ENCODE measurements at regions not wholly inside any gene's neighbourhood (a gene's known extent, or its start where the extent isn't known, plus 50 kb on each side); places are given as distances from the start of the nearest gene placed in this dataset.
"Not testable (repeated sequence)": the region's sequence is repeated elsewhere in the genome, so short reads cannot be mapped to it uniquely, and the experiment has no call there.

DNA sequence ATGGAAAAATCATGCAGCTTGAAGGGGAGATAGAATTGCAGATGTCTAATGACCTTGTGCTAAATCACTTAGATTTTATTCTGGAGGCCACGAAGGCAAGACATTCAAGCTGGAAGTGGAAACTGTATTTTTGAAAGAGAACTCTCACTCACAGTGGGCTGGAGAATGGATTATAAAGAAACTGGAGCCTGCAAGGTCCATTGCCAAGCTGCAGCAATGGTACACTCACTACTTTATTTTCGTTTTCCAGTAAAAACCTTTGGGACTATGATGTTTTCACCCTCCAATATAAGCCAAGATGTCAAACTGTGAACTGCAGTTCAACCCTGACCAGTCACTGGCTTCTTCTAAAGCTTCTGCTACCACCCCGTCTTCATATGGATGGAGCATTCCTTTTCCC, 62.0 kb downstream of the SKIDA1 start:
- no peak for DNase-seq

DNA sequence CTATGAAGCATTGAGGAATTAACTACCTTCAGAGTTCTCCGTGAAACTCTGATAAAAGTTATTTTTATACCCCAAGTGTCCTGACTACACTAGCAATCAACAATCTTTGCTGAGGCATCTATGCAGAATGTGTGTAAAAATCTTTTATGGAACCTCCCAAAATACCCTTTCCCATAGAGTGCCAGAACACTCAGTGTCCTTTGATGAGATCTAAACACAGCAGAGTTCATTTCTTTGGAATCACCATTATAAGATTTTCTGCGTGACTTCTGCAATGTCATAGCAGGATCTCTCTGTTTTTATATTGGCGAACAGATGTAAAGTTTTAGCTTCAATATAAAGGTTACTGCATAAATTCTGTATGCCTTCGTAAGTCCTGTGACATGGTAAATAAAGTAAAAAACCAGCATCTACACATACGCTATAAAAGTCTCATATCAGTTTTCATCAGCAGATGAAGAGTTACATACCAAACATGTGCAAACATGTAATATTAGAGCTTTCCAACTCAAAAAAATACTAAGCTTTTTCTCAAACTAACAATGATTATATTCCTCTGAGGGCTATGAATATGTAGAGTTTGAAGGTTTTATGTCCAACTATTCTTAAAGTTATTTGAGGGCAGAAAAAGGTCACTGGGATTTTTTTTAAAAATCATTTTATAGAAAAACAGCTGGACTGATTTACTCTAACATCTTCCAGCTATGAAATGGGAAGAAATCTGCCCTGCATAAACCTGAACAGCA, 67.2 kb downstream of the SKIDA1 start:
- no peak for DNase-seq

DNA sequence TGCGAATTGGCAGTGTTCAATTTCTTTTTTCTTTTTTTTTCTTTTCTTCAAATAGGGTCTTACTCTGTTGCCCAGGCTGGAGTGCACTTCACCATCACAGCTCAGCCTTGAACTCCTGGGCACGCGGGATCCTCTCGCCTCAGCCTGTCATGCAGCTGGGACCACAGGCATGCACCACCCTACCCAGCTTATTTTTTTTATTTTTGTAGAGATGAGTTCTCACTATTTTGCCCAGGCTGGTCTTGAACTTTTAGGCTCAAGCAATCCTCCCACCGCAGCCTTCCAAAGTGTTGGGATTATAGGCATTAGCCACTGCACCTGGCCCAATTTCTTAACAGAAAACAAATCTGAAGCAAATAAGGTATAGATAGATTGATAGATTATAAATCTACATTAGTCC, 69.3 kb downstream of the SKIDA1 start:
- DNase-seq, result no peak

DNA sequence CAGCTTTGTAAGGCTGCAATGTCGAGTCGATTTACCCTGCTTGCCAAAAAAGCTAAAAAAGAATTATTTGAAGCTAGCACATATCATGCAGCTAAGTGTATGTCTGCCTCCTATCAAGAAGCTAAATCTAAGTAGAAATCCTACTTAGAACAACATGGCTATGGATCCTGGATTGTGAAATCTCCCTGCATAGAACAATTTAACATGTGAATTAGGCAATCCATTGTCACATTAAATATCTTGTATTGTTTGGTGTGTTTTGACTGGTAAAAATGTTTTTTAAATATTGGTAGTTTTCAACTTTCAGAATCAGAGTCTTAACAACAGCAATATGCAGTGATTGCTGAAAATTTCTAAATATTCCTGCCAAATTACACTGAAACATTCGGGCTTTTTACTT, 73.3 kb downstream of the SKIDA1 start:
- no peak for DNase-seq

DNA sequence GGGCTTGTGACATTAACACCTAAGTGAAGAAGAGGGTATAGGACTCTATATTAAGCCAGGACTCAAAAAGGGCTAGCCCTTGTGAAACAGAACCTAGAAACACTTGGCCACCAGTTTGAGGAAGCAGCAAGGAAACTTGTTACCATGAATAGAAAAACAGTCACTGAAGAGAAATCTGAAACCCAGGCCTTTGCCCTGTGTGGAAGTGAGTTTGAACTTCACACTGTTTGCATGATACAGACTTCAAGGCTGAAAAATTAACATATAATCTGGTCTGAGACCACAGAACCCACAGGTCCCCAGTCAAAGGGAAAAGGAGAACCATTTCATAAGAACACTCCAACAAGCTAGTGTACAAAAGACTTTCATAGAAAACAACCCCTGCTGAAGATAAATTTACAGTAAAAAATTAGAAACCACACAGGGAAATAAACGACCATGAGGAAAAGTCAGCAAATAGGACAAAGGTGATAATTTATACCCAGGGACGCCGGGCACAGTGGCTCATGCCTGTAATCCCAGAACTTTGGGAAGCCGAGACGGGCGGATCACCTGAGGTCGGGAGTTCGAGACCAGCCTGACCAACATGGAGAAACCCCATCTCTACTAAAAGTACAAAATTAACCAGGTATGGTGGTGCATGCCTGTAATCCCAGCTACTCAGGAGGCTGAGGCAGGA, 76.1 kb downstream of the SKIDA1 start:
- no peak for DNase-seq

DNA sequence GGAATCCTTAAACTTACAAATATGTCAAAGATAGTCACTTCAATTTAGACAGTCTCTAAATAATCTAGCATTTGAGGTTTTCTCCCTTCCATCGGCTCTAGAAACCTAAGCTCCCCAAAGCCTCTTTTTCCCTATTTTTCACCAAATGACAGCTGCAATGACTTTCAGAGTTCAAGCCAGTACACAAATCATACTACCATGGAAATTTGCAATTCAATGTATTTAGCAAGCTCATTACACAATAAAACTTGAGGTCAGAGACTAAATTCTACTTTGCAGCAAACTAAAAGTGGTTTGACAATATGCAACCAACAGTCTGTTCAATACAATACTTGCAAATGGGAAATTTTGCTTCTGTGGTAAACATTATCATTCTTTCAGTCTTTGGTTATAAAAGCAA, 80.3 kb downstream of the SKIDA1 start:
- no peak for DNase-seq

DNA sequence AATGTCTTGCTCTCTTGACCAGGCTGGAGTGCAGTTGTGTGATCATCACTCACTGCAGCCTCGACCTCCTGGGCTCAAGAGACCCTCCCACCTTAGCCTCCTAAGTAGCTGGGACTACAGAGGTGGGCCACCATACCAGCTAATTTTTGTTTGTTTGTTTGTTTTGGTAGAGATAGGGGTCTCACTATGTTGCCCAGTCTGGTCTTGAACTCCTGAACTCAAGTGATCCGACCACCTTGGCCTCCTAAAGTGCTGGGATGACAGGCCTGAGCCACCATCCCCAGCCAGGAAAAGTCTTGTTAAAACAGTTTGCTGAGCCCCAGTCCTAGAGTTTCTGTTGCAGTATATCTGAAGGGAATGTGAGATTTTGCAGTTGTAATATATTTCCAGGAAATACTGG, 83.9 kb downstream of the SKIDA1 start:
- DNase-seq, result no peak

DNA sequence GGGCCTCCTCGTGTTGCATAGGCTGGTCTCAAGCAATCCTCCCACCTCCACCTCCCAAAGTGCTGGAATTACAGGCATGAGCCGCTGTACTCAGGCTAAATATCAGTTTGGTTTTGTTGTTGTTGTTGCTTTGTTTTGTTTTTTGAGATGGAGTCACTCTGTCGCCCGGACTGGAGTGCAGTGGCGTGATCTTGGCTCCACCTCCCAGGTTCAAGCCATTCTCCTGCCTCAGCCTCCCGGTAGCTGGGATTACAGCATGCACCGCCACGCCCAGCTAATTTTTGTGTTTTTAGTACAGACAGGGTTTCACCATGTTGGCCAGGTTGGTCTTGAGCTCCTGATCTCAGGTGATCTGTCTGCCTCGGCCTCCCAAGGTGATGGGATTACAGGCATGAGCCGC, 86.6 kb downstream of the SKIDA1 start:
- not testable (repeated sequence) for DNase-seq

DNA sequence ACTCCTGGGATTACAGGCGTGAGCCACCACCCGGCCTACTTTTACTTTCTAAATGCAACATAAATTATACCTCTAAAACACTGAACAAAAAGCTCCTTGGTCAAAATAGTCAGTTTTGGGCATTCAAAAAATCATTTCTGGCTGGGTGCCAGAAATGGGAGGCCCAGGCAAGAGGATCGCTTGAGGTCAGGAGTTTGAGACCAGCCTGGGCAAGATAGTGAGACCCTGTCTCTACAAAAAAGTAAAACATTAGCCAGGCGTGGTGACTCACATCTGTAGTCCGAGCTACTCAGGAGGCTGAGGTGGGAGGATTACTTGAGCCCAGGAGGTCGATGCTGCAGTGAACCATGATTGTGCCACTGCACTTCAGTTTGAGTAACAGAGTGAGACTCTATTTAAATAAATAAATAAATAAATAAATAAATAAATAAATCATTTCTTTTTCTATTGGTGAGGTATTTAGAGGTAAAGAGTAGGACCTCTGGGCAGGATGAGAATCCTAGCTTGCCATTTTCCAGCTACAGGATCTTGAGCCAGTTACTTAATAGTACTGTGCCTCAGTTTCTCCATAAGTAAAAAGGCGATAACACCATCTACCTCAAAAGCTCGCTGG, 87.6 kb downstream of the SKIDA1 start:
- DNase-seq, result no peak

DNA sequence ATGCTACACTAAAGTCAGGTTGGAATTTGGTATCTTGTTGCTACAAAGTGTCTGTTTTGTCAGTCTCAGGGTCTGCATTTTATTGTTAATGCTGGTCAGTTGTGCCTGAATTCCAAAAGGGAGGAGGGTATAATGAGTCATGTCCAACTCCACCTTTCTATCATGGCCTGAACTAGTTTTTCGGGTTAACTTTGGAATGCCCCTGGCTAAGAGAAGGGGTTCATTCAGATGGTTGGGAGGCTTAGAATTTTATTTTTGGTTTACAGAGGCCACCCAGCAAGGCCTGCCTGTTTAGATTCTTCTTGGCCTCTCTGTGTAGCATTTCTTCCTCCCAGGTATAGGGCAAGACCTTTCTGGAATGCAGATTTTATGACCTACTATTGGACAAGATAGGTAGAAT, 93.2 kb downstream of the SKIDA1 start:
- DNase-seq, result no peak

DNA sequence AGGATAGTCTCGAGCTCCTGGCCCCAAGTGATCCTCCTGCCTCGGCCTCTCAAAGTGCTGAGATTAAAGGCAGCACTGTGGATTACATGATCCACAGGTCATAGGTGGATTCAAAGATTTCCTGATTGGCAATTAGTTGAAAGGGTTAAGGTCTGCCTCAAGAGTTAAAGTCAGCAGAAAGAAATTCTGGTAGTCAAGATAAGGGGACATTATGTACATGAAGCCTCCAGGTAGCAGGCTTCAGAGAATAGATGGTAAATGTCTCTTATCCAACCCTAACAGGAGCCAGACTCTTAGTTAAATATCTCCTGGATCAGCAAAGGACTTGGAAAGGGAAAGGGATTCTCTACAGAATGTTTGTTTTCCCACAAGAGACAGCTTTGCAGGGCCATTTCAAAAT, 93.7 kb downstream of the SKIDA1 start:
- no peak for DNase-seq

DNA sequence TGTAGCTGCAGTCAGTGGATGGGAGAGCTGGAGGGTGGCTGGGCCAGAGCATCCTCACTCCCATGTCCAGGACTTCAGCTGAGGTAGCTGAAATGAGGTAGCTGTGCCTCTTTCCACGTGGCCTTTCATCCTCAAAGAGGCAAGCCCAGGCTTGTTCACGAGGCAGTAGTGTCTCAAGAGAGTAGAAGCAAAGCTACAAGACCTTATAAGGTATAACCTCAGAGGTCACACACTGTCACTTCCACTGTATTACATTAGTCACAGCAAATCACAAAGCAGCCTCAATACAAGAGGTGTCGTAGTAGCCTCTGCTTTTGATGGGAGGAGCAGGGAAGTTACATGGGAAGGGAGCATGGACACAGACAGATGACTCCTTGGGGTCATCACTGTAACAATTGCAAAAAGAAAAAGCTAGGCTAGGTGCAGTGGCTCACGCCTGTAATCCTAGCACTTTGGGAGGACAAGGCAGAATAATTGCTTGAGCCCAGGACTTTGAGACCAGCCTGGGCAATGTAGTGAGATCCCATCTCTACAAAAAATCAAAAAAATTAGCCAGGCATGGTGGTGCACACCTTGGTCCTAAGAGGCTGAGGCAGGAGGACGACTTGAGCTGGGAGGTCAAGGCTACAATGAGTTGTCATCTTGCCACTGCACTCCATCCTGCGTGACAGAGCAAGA, 97.5 kb downstream of the SKIDA1 start:
- DNase-seq, result no peak

DNA sequence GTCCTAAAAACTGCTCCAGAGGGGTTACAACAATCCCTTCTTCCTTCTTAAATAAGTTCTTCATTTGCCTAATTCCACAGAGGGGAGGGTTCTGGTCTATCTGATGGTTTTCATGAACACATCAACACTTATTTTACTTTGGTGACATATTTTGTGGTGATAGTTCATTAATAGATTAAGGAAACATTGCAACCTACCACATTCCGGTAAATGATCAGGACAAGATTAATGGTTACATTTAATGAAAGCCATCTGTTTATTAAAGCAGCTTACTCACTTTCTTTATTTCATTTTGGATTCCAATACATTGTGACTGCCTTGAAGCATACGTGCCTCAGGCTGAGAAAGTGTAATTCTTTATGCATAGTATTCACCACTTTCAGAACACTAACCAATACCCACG, 101.0 kb downstream of the SKIDA1 start:
- DNase-seq, result no peak

DNA sequence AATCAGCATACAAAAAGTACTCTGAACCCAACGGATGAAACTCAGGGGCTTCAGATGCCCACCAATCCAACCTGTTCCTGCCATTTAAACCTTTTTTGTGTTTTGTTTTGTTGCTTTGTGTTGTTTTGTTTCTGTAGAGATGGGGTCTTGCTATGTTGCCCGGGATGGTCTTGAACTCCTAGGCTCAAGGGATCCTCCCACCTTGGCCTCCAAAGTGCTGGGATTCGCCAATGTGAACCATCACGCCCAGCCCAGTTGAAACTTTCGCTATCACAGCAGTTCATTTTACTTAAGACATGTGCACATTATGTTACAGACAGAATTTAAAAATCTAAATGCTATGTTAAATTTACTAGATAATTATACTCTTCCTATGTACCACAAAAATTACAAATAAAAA, 101.6 kb downstream of the SKIDA1 start:
- DNase-seq, result no peak

DNA sequence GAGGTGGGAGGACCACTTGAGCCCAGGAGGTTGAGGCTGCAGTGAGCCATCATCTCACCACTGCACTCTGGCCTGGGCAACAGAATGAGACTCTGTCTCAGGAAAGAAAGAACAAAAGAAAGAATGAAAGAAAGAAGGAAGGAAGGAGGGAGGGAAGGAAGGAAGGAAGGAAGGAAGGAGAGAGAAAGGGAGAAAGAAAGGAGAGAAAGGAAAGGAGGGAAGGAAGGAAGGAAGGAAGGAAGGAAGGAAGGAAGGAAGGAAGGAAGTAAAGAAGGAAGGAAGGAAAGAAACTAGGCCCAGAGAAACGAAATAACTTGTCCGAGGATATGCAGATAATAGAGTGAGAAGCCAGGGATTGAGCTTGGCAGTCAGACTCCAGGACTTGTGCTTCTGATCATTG, 102.1 kb downstream of the SKIDA1 start:
- no peak for DNase-seq

DNA sequence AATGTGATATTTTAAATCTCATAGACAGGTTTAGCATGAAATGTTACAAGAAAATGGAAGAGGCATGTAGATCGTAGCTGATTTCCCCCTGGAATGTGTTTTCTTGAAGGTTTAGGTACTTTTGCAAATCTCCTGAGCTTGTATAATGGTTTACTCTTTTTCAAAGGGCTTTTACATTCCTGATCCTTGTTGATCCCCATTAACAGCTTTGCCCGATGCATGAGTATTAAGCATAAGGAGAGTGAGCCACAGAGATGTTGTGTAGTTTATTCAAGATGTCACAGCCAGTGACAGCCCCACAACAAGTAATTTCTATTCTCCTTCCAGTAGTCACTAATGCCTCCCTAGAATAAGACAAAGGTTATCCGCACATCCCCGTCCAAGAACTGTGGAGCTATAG, 103.7 kb downstream of the SKIDA1 start:
- no peak for DNase-seq

DNA sequence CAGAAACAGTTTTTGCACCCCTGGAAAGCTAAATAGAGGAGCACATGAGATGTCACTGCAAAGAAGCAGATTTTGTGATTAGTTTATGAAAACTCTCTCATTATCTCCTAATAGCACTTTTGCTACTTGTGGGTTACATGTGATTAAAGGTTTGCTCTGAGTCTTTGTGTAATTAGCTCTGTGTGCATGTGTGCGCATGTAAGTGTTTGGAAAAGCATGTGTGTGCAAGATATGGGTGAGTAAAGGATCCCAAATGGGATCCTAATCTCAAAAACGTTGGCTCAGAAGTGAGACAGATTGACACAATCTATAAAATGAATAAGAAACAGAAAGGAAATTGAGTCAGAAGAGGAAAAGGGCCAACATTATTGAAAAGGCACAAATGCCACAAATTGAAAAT, 104.5 kb downstream of the SKIDA1 start:
- no peak for DNase-seq

DNA sequence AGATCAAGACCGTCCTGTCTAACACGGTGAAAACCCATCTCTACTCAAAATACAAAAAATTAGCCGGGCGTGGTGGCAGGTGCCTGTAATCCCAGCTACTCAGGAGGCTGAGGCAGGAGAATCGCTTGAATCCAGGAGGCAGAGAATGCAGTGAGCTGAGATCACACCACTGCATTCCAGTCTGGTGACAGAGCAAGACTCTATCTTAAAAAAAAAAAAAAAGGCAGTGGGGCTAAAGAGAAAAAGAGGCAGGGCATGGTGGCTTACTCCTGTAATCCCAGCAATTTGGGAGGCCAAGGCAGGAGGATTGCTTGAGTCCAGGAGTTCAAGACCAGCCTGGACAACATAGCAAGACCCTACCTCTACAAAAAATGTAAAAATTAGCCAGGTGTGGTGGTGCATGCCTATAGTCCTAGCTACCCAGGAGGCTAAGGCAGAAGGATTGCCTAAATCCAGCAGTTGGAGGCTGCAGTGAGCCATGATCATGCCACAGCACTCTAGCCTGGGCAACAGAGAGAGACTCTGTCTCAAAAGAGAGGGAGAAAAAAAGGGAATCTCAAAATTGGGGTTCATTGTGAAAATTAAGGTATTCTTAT, 106.4 kb downstream of the SKIDA1 start:
- not testable (repeated sequence) for DNase-seq

DNA sequence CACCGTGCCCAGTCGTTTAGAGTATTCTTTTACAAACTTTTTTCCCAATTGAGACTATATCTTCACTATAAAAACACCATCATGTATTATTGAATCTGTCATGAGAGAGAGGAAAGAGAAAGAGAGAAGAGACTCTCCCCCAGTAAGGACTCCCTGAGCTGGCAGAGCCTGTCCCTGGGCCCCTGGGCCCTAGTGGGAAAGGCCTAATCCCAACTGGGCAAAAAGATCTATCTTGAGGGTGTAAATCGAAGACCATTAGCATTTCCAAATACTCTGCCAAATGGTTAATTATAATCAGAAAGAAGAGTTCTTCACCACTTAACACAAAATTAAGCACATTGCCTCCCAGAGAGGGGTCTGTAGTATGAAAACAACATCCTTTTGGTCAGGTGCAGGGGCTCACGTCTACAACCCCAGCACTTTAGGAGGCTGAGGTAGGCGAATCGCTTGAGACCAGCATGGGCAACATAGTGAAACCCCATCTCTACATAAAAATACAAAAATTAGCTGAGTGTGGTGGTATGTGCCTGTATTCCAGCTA, 108.2 kb downstream of the SKIDA1 start:
- DNase-seq, result no peak

DNA sequence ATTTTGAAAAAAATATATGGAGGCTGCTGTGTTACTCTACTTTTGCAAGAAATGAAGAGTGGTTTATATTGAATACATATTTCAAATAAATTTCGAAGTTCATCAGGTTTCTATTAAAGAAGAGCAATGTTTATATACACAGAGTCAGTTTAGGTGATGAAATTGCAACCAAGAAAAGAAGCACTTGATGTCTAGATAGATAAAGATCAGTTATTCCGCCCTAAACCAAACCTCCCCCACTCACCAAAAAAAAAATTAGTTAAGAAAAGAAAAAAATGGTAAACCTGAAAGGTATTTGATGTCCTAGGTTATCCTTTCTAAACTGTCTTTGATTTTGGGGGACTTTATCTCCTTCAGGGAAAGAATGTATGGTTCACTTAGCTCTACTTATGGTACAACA, 111.8 kb downstream of the SKIDA1 start:
- no peak for DNase-seq

DNA sequence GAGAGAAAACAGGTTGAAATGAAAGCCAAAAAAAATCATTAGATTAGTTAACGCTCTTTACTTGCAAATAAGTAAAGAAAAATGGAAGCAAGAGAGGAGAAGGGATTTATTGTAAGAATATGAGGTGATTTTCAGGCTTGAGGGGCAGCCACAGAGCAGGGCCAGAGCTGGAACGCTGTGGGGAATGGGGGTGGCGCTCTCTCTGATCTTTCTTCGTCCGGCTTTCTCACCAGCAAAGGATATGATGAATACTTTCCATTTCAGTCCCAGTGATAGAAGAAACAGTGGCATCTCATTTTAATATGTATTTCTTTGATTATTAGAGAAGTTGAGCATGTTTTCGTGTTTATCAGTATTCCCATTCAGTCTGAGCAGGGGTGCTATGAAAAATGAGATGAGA, 112.2 kb downstream of the SKIDA1 start:
- no peak for DNase-seq

DNA sequence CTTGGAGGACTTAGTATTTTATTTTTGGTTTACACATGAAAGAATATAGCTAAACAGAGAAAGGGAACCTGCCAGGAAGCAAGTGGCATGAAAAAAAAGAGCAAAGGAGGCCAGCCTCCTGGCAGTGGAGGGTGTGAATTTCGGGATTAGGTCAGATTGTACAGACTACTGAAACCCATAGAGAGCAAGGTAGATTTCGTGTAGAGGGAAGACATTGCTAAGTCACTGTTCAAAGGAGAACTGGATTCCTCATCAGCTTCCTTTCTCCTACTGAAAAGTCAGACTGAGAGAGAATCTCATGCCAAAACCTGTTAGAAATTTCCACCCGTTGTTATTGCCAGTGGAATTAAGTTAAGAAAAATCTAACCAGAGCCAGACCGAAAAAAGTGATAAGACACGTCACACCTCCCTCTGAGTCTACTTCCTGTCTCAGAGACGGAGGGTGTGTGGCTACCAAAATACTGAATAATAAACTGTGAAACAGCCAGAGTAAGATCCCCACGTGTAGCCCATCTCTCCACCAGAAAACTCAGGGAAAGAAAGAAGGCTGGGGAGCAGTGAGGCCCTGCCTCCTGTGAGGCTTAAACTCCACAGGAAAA, 118.8 kb downstream of the SKIDA1 start:
- no peak for DNase-seq

DNA sequence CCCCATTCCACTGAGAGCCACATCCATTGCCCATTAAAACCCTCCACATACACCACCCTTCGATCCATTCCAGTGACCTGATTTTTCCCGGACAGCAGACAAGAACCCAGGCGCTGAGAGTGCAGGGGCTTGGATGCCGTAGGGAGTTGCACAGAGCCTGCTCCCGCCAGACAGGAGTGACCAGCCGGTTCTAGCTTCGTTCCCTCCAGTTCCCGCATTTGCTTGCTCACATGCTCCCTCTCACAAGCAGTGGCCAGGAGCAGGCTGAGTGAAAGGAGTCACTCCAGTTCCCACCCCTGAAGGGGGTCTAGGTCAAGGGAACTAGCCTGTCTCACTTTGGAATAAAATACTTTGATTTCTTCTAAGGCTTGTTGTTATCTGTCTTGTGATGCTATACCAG, 119.5 kb downstream of the SKIDA1 start:
- DNase-seq, result no peak
